Left lung (tissue), 4 donors: ENCODE measurements at regions not wholly inside any gene's neighbourhood (a gene's known extent, or its start where the extent isn't known, plus 50 kb on each side); places are given as distances from the start of the nearest gene placed in this dataset.

Source experiments
- ATAC-seq: fragments of 200-7000 bp; cut with Tn5 transposase; one replicate; pipeline ENCODE4 v1.9.1; 2020; ENCODE audit warnings: moderate library complexity
- DNase-seq, 4 donors: peaks; one replicate each; pipeline ENCODE4 v3.0.0-alpha.2; 2013 to 2020
- H3K27ac ChIP-seq, 2 donors: fragments of 200-600 bp; sonication (generic) in 1 of 2; one replicate each; pipeline versions ENCODE4 v1.5.0 to v1.8.0; 2020 to 2021
- H3K27me3 ChIP-seq, 2 donors: fragments of 200-600 bp; sonication (generic) in 1 of 2; one replicate each; pipeline versions ENCODE4 v1.5.0 to v1.8.0; 2020 to 2021
- H3K36me3 ChIP-seq, 2 donors: fragments of 200-600 bp; sonication (generic) in 1 of 2; one replicate each; pipeline versions ENCODE4 v1.5.0 to v1.8.0; 2020 to 2021
- H3K4me1 ChIP-seq, 2 donors: fragments of 200-600 bp; one replicate each; pipeline ENCODE4 v1.8.0; 2021
- H3K4me3 ChIP-seq, 2 donors: fragments of 200-600 bp; sonication (generic) in 1 of 2; one replicate each; pipeline versions ENCODE4 v1.5.0 to v1.8.0; 2020 to 2021; ENCODE audit warnings: mild to moderate bottlenecking in 1 of 2
- H3K9me3 ChIP-seq, 2 donors: fragments of 200-600 bp; sonication (generic) in 1 of 2; one replicate each; pipeline versions ENCODE4 v1.5.0 to v1.8.0; 2020 to 2021
- intact Hi-C, 2 donors: fragments of 100-400 bp; cut with DNase I; formaldehyde crosslinking; loops; one replicate each; pipeline versions ENCODE4 v1.11.2 to v1.14.2; 2022
- TF ChIP-seq, protein P1 (sequence below), 2 donors: fragments of 200-600 bp; sonication (generic) in 1 of 2; IDR thresholded peaks; one replicate each; pipeline versions ENCODE4 v1.5.0 to v1.8.0; 2021; ENCODE audit warnings: antibody characterized with exemption in 2 of 2
- donor health status: DM: no; HTN: yes; CAD: no.
- donor health status: DM: no; HTN: no; CAD: no.

GRCh38 chr5:110195288-110195687 is 505.6 kb downstream of the MAN2A1 start:
- TF ChIP-seq, protein P1, sequence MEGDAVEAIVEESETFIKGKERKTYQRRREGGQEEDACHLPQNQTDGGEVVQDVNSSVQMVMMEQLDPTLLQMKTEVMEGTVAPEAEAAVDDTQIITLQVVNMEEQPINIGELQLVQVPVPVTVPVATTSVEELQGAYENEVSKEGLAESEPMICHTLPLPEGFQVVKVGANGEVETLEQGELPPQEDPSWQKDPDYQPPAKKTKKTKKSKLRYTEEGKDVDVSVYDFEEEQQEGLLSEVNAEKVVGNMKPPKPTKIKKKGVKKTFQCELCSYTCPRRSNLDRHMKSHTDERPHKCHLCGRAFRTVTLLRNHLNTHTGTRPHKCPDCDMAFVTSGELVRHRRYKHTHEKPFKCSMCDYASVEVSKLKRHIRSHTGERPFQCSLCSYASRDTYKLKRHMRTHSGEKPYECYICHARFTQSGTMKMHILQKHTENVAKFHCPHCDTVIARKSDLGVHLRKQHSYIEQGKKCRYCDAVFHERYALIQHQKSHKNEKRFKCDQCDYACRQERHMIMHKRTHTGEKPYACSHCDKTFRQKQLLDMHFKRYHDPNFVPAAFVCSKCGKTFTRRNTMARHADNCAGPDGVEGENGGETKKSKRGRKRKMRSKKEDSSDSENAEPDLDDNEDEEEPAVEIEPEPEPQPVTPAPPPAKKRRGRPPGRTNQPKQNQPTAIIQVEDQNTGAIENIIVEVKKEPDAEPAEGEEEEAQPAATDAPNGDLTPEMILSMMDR (IDR thresholded peaks at IDR 0.05), result no peak
- Histone ChIP-seq H3K27me3 (no peaks in the 10 kb centered on the region), H3K4me1 (no peaks in the 10 kb centered on the region), H3K4me3 (no peak overlapping the region), H3K36me3 (no peaks in the 10 kb centered on the region), H3K9me3 (no peaks in the 10 kb centered on the region), H3K27ac (no peak overlapping the region)
- ATAC-seq (no peak), DNase-seq (no peak)
- intact Hi-C loops, result no loop called here

GRCh38 chr5:110201791-110202190 is 512.1 kb downstream of the MAN2A1 start:
- DNase-seq (no peak), ATAC-seq (no peak)
- no peaks in the 10 kb centered on the region for H3K4me1 ChIP-seq
- no peaks in the 10 kb centered on the region for H3K36me3 ChIP-seq
- H3K27me3 ChIP-seq, result no peaks in the 10 kb centered on the region
- H3K27ac ChIP-seq, result no peak overlapping the region
- intact Hi-C loops, result no loop called here
- TF ChIP-seq, protein P1 (IDR thresholded peaks at IDR 0.05), result no peak
- no peak overlapping the region for H3K4me3 ChIP-seq
- peaks cover 0 to 3% of the 10 kb centered on the region in 2 donors for H3K9me3 ChIP-seq

DNA sequence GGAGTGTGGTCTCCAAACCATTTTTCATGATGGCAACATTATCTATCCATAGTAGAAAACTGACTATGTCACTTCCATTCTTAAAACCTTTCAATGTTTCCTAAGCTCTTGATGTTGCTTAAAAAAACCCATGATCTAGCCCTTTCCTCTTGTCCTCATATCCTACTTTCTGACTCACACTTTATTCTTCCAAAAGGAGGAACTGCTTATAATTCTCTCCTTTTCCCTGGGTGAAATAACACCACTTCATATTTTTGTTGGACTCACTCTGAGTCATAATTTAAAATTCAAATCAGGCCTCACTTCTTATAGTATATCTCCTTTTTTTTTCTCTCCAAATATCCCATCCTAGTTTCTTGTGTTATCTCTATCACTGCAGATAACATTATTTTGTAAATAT is 513.9 kb downstream of the MAN2A1 start:
- no peak for ATAC-seq

DNA sequence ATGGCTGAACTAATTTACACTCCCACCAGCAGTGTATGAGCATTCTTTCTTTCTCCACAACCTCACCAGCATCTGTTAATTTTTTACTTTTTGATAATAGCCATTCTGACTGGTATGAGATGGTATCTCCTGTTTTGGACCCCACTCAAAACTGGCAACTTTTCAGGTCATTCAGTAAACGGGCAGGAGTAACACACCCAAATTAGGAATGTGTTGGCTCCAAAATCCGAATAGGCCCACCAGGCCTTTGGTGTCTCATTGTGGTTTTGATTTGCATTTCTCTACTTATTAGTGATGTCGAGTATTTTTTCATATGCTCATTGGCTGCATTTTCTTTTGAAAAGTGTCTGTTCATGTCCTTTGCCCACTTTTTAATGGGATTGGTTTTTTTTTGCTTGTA is 517.1 kb downstream of the TMEM232 start:
- no peak for DNase-seq
- no peaks in the 10 kb centered on the region for H3K27me3 ChIP-seq
- H3K36me3 ChIP-seq, result no peaks in the 10 kb centered on the region
- H3K27ac ChIP-seq, result no peak overlapping the region
- no peaks in the 10 kb centered on the region for H3K4me1 ChIP-seq
- H3K4me3 ChIP-seq, result no peak overlapping the region
- TF ChIP-seq, protein P1 (IDR thresholded peaks at IDR 0.05), result no peak
- ATAC-seq, result no peak
- peaks cover 0 to 15% of the 10 kb centered on the region in 2 donors for H3K9me3 ChIP-seq
- intact Hi-C loops, result no loop called here

More for the DNA sequence above, 513.9 kb downstream of the MAN2A1 start:
- Histone ChIP-seq H3K27me3 (no peaks in the 10 kb centered on the region), H3K4me1 (no peaks in the 10 kb centered on the region), H3K36me3 (no peaks in the 10 kb centered on the region), H3K9me3 (peaks cover 0 to 3% of the 10 kb centered on the region in 2 donors), H3K4me3 (no peak overlapping the region), H3K27ac (no peak overlapping the region)
- intact Hi-C loops, result no loop called here
- DNase-seq, result no peak
- TF ChIP-seq, protein P1 (IDR thresholded peaks at IDR 0.05), result no peak

DNA sequence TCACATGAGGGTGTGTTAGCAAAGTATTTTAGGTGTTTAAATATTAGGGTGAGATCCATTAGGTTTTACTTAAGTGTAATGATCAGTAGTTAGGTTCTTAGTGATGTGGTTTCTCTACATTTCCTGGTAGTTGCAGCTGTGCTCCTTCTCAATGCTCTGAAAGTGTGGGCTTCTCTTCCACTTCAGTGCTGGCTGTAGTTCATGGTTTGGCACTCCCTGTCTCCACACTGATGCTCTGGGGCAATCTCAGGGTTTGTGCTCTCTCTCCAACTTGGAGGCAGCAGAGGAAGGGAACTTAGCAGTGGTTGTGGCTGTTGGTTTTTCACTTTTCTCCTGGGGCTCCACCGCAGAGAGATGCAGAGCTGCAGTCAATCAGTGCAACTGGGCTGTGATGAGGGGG is 507.5 kb downstream of the TMEM232 start:
- ATAC-seq (no peak), DNase-seq (no peak)
- Histone ChIP-seq H3K27me3 (no peaks in the 10 kb centered on the region), H3K27ac (no peak overlapping the region), H3K4me1 (no peaks in the 10 kb centered on the region), H3K36me3 (no peaks in the 10 kb centered on the region), H3K4me3 (no peak overlapping the region), H3K9me3 (peaks cover 0 to 75% of the 10 kb centered on the region in 2 donors)
- intact Hi-C loops, result no loop called here
- TF ChIP-seq, protein P1 (IDR thresholded peaks at IDR 0.05), result no peak
